GM12875 (cell line): ENCODE measurements at regions not wholly inside any gene's neighbourhood (a gene's known extent, or its start where the extent isn't known, plus 50 kb on each side); places are given as distances from the start of the nearest gene placed in this dataset.
"Not testable (repeated sequence)": the region's sequence is repeated elsewhere in the genome, so short reads cannot be mapped to it uniquely, and the experiment has no call there.

Experiments used
- H3K4me3 ChIP-seq: one replicate; pipeline ENCODE4 v1.5.1; 2011; ENCODE audit warnings: low read depth, low read length, control low read depth
- CTCF ChIP-seq: IDR thresholded peaks from 2 replicates; pipeline ENCODE4 v1.5.1; 2011; ENCODE audit warnings: low read depth, mild to moderate bottlenecking, control low read depth, inconsistent platforms, low read length, moderate library complexity, borderline replicate concordance; ENCODE audit not compliant: insufficient read depth

GRCh38 chr13:39930544-39931444 lies 275.3 kb downstream of the COG6 start:
- no peak overlapping the region for H3K4me3 ChIP-seq
- TF ChIP-seq CTCF, result no peak

- H3K4me3 ChIP-seq, result no peak overlapping the region
- no peak for TF ChIP-seq CTCF
These were observed 276.0 kb downstream of the COG6 start for GRCh38 chr13:39931505-39931904.

GRCh38 chr13:39932514-39932913 lies 277.1 kb downstream of the COG6 start:
- not testable (repeated sequence) for H3K4me3 ChIP-seq

- no peak overlapping the region for H3K4me3 ChIP-seq
- TF ChIP-seq CTCF, result no peak
These were observed 279.7 kb downstream of the COG6 start for GRCh38 chr13:39935155-39935554.

- H3K4me3 ChIP-seq, result no peak overlapping the region
- no peak for TF ChIP-seq CTCF
These were observed 283.1 kb downstream of the COG6 start for GRCh38 chr13:39938596-39938995.

GRCh38 chr13:39941236-39941635 lies 285.8 kb downstream of the COG6 start:
- no peak overlapping the region for H3K4me3 ChIP-seq
- TF ChIP-seq CTCF, result no peak

- no peak for TF ChIP-seq CTCF
- no peak overlapping the region for H3K4me3 ChIP-seq
These were observed 286.6 kb downstream of the COG6 start for GRCh38 chr13:39941911-39942551.
